KMS-11 (cell line): ENCODE measurements at regions not wholly inside any gene's neighbourhood (a gene's known extent, or its start where the extent isn't known, plus 50 kb on each side); places are given as distances from the start of the nearest gene placed in this dataset.
"Not testable (repeated sequence)": the region's sequence is repeated elsewhere in the genome, so short reads cannot be mapped to it uniquely, and the experiment has no call there.

ENCODE experiments used
- H2AFZ ChIP-seq: fragments of 200-600 bp; sonication (generic); 2 replicates; pipeline ENCODE4 v1.6.1; 2016; ENCODE audit warnings: antibody characterized with exemption, mixed run types, low read depth
- H3K27ac ChIP-seq: fragments of 200-600 bp; sonication (generic); 2 replicates; pipeline ENCODE4 v1.6.1; 2016; ENCODE audit warnings: mild to moderate bottlenecking, mixed run types
- H3K27me3 ChIP-seq: fragments of 200-600 bp; sonication (generic); 2 replicates; pipeline ENCODE4 v1.6.1; 2017; ENCODE audit warnings: mild to moderate bottlenecking, low read depth, mixed run types, moderate library complexity; ENCODE audit not compliant: insufficient read depth
- H3K36me3 ChIP-seq: fragments of 200-600 bp; sonication (generic); 2 replicates; pipeline ENCODE4 v1.6.1; 2017; ENCODE audit warnings: mild to moderate bottlenecking, mixed run types; ENCODE audit not compliant: insufficient read depth
- H3K4me1 ChIP-seq: fragments of 200-600 bp; sonication (generic); 2 replicates; pipeline ENCODE4 v1.6.1; 2016; ENCODE audit warnings: mild to moderate bottlenecking, low read depth, mixed run types; ENCODE audit not compliant: poor library complexity, severe bottlenecking
- H3K4me2 ChIP-seq: fragments of 200-600 bp; sonication (generic); 2 replicates; pipeline ENCODE4 v1.7.0; 2016; ENCODE audit warnings: mild to moderate bottlenecking, mixed run types
- H3K4me3 ChIP-seq: fragments of 200-600 bp; sonication (generic); IDR thresholded peaks from 2 replicates; pipeline ENCODE4 v1.6.1; 2017; ENCODE audit warnings: low read depth, low read length, mixed read lengths; ENCODE audit not compliant: insufficient read depth
- H3K79me2 ChIP-seq: fragments of 200-600 bp; sonication (generic); 2 replicates; pipeline ENCODE4 v1.6.1; 2016; ENCODE audit warnings: low read depth, mixed run types; ENCODE audit not compliant: insufficient read depth
- H3K9ac ChIP-seq: fragments of 200-600 bp; sonication (generic); 2 replicates; pipeline ENCODE4 v1.6.1; 2016; ENCODE audit warnings: mild to moderate bottlenecking, mixed run types
- H4K20me1 ChIP-seq: fragments of 200-600 bp; sonication (generic); 2 replicates; pipeline ENCODE4 v1.6.1; 2016; ENCODE audit warnings: mild to moderate bottlenecking, mixed run types; ENCODE audit not compliant: insufficient read depth
- CTCF ChIP-seq: fragments of 200-600 bp; sonication (generic); conservative IDR thresholded peaks from 2 replicates; pipeline ENCODE4 v1.6.1; 2017; ENCODE audit warnings: low read depth, mild to moderate bottlenecking, antibody characterized with exemption, low read length, moderate library complexity, mixed read lengths

- Histone ChIP-seq H3K27me3 (no peaks in the 10 kb centered on the region), H3K9ac (no peak overlapping the region), H2AFZ (no peak overlapping the region), H3K4me1 (no peaks in the 10 kb centered on the region), H3K4me2 (no peak overlapping the region), H3K79me2 (no peaks in the 10 kb centered on the region; the same call in 1 of the 2 replicates), H4K20me1 (no peaks in the 10 kb centered on the region), H3K27ac (no peak overlapping the region), H3K4me3 (no peak overlapping the region), H3K36me3 (no peaks in the 10 kb centered on the region)
- no peak for TF ChIP-seq CTCF
These were observed 66.1 kb upstream of the VGLL4 start for GRCh38 chr3:11709782-11710181.

GRCh38 chr3:11707084-11707483 is 63.4 kb upstream of the VGLL4 start:
- H3K27me3 ChIP-seq, H4K20me1 ChIP-seq, H3K36me3 ChIP-seq, H3K4me2 ChIP-seq, H3K27ac ChIP-seq, H3K4me3 ChIP-seq, H2AFZ ChIP-seq, H3K79me2 ChIP-seq, H3K4me1 ChIP-seq, H3K9ac ChIP-seq: not testable (repeated sequence)

- no peaks in the 10 kb centered on the region for H3K36me3 ChIP-seq
- no peaks in the 10 kb centered on the region for H3K27me3 ChIP-seq
- H3K4me2 ChIP-seq = no peak overlapping the region
- H4K20me1 ChIP-seq = no peaks in the 10 kb centered on the region
- H3K4me3 ChIP-seq = no peak overlapping the region
- no peak overlapping the region for H3K9ac ChIP-seq
- no peaks in the 10 kb centered on the region for H3K4me1 ChIP-seq
- H3K27ac ChIP-seq = no peak overlapping the region
- no peaks in the 10 kb centered on the region for H3K79me2 ChIP-seq
- H2AFZ ChIP-seq = no peak overlapping the region
- no peak for TF ChIP-seq CTCF
These were observed 62.9 kb upstream of the VGLL4 start for GRCh38 chr3:11706604-11707003.

- Histone ChIP-seq H3K36me3 (no peaks in the 10 kb centered on the region), H3K4me1 (no peaks in the 10 kb centered on the region), H3K79me2 (no peaks in the 10 kb centered on the region), H2AFZ (no peak overlapping the region), H3K4me3 (no peak overlapping the region), H3K9ac (no peak overlapping the region), H3K4me2 (no peak overlapping the region), H3K27ac (no peak overlapping the region), H3K27me3 (no peaks in the 10 kb centered on the region), H4K20me1 (no peaks in the 10 kb centered on the region)
- TF ChIP-seq CTCF = no peak
These were observed 61.3 kb upstream of the VGLL4 start for GRCh38 chr3:11705049-11705448.

GRCh38 chr3:11703146-11703545 is 59.4 kb upstream of the VGLL4 start:
- Histone ChIP-seq H3K79me2 (no peaks in the 10 kb centered on the region), H3K27ac (no peak overlapping the region), H3K9ac (no peak overlapping the region), H3K36me3 (no peaks in the 10 kb centered on the region), H4K20me1 (no peaks in the 10 kb centered on the region), H3K4me1 (no peaks in the 10 kb centered on the region), H3K27me3 (no peaks in the 10 kb centered on the region), H3K4me3 (no peak overlapping the region), H2AFZ (no peak overlapping the region), H3K4me2 (no peak overlapping the region)
- no peak for TF ChIP-seq CTCF
